ENCODE measurements at regions not wholly inside any gene's neighbourhood (a gene's known extent, or its start where the extent isn't known, plus 50 kb on each side); places are given as distances from the start of the nearest gene placed in this dataset.

DNA sequence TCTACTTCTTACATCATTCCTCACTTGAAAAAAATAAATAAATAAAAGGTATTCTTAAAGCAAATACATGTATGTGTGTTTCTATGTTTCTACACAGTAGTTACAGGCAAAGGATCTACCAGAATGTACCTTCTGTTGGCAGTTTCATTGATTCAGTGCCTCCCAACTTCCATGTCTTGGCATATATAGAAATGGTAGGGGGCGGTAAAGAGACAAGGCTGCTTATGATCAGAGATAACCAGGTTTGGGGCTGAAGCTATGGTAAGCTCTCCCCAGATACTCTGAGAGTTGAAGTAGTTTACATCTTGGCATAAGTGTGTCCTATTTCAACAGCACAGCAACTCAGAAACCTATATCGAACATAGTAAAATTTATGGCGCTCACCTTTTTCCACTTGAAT is 1075.4 kb upstream of the C9orf72 start:
- no peak for TF ChIP-seq EZH2 (IDR thresholded peaks at IDR 0.05; ENCODE audit: borderline replicate concordance, low read length)
- TF ChIP-seq, protein P1, sequence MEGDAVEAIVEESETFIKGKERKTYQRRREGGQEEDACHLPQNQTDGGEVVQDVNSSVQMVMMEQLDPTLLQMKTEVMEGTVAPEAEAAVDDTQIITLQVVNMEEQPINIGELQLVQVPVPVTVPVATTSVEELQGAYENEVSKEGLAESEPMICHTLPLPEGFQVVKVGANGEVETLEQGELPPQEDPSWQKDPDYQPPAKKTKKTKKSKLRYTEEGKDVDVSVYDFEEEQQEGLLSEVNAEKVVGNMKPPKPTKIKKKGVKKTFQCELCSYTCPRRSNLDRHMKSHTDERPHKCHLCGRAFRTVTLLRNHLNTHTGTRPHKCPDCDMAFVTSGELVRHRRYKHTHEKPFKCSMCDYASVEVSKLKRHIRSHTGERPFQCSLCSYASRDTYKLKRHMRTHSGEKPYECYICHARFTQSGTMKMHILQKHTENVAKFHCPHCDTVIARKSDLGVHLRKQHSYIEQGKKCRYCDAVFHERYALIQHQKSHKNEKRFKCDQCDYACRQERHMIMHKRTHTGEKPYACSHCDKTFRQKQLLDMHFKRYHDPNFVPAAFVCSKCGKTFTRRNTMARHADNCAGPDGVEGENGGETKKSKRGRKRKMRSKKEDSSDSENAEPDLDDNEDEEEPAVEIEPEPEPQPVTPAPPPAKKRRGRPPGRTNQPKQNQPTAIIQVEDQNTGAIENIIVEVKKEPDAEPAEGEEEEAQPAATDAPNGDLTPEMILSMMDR (conservative IDR thresholded peaks at IDR 0.05 in 1 of 2, IDR thresholded peaks at IDR 0.05 in 1 of 2; ENCODE audit: extremely low read depth in 1 of 2, insufficient read depth in 1 of 2, low read depth in 1 of 2, low read length in 2 of 2), result peak; percentile 9 to 44

All from mammary epithelial cell (primary cell).